GM18519 (cell line): ENCODE measurements at regions not wholly inside any gene's neighbourhood (a gene's known extent, or its start where the extent isn't known, plus 50 kb on each side); places are given as distances from the start of the nearest gene placed in this dataset.
A peak's percentile ranks its signal among the peaks of the same experiment; 100 is the strongest.

Experiments used
- ATAC-seq: cut with Tn5 transposase; IDR thresholded peaks from one replicate; pipeline ENCODE4 v1.9.1; 2021; ENCODE audit warnings: mild to moderate bottlenecking, moderate library complexity; ENCODE audit not compliant: unreplicated experiment, low FRiP score

- ATAC-seq: no peak
Measured at GRCh38 chr15:97875513-97876280, 84.8 kb upstream of the ARRDC4 start.

GRCh38 chr15:97876281-97876675 lies 84.2 kb upstream of the ARRDC4 start:
- ATAC-seq: no peak

DNA sequence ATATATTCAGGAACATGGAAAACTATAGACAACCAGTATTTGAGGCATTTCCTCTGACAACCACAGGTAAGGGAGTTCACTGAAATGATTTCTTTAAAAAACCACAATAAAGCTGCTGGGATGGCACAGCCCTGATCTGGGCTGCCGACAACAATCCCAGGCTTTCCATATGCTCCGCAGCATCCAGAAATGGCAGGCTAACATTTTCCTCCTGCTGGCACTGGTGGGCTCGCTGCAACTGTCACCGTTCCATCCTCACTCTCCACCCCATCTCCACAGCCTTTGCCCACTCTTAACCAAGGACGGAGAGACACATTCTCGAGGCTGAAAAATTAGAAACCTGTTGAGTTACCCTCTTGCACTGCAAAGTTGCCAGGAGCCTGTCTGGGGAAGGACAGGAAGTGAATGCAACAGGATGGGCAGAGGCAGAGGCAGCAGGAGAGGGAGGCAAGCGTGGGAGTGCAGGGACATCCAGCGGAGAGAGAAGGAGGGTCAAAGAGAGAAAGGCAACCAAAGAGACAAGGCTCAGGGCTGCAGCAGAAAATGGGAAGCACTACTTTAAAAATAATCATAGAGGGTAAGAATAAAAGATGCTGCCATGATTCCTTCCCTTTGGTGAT lies 79.0 kb upstream of the ARRDC4 start:
- no peak for ATAC-seq

DNA sequence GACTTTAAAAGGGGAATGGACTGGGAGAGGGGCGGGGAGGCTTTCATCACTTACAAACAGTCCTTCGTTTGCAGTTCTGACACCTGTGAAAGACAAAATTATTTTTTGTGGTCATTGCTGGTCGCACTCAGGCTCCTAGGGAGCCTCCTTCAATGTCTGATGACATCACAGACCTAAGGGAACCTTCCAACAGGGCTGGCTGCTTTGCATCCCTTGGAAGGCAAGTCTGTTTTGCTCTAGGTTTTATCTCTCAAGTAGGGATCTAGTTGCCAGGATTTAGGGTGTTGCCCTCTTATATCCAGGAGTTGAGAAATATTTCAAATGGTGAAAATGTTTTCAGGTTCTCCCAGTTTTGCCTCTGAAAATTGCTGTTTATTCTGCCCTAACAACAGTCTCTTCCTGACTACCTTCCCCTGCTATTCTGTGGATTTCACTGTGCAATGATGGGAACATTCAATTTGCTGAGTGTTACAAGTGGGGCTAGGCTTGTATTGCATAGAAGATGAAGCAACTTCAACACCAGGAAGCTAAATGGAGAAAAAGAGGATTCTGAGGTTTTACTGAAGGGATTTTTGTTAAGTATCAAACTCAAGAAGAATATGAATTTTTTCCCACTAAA lies 75.9 kb upstream of the ARRDC4 start:
- ATAC-seq: no peak

GRCh38 chr15:97890307-97890706 lies 70.2 kb upstream of the ARRDC4 start:
- no peak for ATAC-seq

GRCh38 chr15:97892167-97892938 lies 68.2 kb upstream of the ARRDC4 start:
- no peak for ATAC-seq

GRCh38 chr15:97893967-97894366 lies 66.5 kb upstream of the ARRDC4 start:
- ATAC-seq: no peak

DNA sequence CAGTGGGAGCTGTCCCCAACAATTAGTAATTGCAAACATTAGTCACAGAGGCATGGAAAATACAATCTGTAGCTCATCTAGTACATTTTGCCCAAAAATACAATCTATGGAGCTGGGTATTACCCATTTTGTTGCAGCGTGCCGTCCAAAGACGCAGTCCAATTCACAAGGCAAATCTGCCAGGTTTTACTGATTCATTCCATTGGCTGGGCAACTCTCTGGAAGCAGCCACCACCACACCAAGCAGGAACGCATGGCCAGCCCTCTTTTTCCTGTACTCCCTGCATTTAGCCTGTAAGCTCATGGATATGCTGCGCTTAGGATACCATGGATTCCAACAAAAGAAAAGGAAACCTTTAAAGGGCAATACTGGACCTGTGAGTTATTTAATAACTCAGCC lies 60.5 kb upstream of the ARRDC4 start:
- no peak for ATAC-seq

- ATAC-seq: no peak
Measured at GRCh38 chr15:97902140-97902780, 58.2 kb upstream of the ARRDC4 start.

DNA sequence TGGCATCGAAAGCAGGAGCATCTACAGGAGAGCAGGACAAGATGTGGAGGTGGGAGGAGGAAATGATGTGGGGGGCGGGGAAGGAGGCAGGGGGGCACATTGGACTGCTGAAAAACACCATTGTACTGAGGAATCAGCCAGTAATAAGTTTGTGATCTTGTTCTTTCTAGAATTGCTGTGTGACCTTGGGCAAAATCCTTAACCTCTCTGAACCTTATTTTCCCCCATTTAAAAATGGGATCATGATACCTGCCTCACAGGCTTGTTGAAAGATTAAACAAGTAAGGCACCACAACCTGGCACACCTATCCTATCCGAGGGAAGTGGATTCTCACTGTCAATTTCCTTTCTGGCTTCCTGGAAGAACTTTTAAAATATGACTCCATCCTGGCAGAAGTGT lies 56.9 kb upstream of the ARRDC4 start:
- no peak for ATAC-seq

- ATAC-seq: no peak
Measured at GRCh38 chr15:97903971-97904572, 56.4 kb upstream of the ARRDC4 start.

- peak; percentile 99 for ATAC-seq
Measured at GRCh38 chr15:97909291-97909891, 51.1 kb upstream of the ARRDC4 start.
